HG03196 (cell line): ENCODE measurements at regions not wholly inside any gene's neighbourhood (a gene's known extent, or its start where the extent isn't known, plus 50 kb on each side); places are given as distances from the start of the nearest gene placed in this dataset.
A peak's percentile ranks its signal among the peaks of the same experiment; 100 is the strongest.
"Not testable (repeated sequence)": the region's sequence is repeated elsewhere in the genome, so short reads cannot be mapped to it uniquely, and the experiment has no call there.

ENCODE experiments used
- ATAC-seq: cut with Tn5 transposase; IDR thresholded peaks from one replicate; pipeline ENCODE4 v1.9.1; 2021; ENCODE audit not compliant: unreplicated experiment

DNA sequence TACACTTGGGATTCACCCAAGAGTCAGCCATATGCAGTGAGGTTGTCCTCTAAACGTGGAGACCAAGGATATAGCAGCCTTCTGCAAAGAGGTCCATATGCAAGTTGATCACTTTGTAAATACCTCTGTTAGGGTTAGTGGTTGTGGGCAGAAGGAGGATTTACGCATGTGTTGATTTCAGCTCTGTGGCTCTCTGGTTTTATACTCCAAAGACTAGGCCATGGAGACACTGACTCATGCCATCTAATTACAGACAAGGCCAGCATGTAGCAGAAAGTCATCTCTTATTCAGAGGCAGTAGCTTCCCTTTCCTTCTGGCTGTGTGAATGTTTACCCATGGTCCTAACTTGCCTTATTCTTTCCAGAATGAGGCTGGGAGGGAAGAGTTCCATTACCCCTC, 140.9 kb upstream of the GOLGA6L4 start:
- not testable (repeated sequence) for ATAC-seq

- ATAC-seq, result not testable (repeated sequence)
These were observed 138.5 kb upstream of the GOLGA6L4 start for GRCh38 chr15:84097053-84097452.

DNA sequence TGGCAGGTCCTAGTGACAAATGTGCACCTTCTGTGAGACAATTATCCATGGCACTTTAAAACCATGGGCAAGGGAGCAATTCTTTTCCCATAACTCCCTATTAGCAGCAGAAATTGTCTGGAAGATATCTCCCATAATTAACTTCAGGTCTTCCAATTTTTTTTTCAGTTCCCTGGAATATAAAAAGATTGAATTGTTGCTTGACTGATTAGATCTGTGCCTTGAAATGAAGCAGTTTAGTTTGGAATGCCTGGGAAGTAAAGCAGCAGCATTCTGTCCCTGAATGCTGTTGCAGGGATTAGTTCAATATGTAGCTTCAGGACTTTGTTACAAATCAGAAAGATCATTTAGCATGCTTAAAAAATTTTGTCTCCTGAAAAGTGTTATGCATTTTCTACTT, 137.0 kb upstream of the GOLGA6L4 start:
- ATAC-seq, result no peak

DNA sequence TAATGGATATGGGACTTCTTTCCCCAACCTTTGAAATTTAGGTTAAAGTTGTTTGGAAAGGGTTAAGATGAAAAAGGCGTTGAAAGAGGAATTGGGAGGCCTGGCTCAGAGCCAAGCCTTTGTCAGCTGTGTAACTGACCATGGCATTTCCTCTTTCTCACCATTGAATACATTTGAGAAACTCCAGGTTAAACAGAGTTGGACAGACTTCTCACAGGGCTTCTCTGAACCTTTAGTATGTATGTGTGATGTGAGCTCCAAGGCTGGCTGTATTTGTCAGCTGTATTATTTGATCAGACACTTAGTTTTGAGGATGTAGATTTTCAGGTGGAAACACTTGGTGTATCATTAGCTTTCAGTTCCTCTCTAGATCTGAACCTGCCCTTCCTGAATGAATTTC, 136.4 kb upstream of the GOLGA6L4 start:
- no peak for ATAC-seq

- ATAC-seq, result no peak
These were observed 132.2 kb upstream of the GOLGA6L4 start for GRCh38 chr15:84103345-84103744.

DNA sequence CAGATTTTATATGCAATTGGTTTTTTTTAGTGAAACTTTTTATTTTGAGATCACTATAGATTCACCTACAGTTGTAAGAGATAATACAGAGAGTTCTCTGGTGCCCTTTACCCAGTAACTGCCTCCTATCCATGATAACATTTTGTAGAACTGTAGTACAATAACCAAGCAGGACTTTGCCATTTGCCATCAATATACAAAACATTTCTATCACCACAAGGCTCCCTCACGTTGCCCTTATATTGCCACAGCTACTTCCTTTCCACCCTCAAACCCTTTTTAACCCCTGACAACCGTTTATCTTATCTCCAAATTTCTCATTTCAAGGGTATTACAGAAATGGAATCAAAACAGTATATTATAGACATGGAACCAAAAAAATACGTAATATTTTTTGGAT, 130.7 kb upstream of the GOLGA6L4 start:
- no peak for ATAC-seq

- ATAC-seq, result no peak
These were observed 126.8 kb upstream of the GOLGA6L4 start for GRCh38 chr15:84108728-84109127.

- ATAC-seq, result no peak
These were observed 124.0 kb upstream of the GOLGA6L4 start for GRCh38 chr15:84111575-84111974.

GRCh38 chr15:84112025-84112424, 123.5 kb upstream of the GOLGA6L4 start:
- no peak for ATAC-seq

GRCh38 chr15:84113919-84114318, 121.7 kb upstream of the GOLGA6L4 start:
- ATAC-seq, result no peak

DNA sequence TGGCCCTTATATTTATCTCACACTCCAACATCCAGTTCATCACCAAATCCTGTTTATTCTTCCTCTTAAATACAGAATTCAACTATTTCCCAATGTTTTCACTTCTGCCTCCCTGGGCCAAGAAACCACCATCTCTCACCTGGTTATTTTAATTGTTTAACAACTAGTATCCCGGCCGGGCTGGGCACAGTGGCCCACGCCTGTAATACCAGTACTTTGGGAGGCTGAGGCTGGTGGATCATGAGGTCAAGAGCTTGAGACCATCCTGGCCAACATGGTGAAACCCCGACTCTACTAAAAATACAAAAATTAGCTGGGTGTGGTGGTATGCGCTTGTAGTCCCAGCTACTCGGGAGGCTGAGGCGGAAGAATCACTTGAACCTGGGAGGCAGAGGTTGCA, 120.9 kb upstream of the GOLGA6L4 start:
- not testable (repeated sequence) for ATAC-seq

DNA sequence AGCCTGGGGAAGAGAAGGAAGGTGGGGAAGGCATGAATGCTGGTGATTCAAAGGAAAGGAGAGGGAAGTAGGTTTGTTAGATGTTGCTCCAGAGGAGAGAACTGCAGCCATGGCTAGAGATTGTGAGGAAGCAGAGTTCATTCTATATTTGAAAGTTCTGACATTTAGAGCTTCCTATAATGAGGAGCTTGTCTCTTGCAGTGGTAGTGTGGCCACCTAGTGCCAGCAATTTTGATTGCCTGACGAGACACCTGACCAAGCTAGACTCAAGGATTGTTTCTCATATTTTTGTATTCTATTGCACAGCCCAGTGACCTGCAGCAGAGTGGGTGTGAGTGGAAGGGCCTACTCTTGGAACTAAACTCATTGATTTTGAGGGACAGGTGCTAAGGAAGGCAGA, 116.2 kb upstream of the GOLGA6L4 start:
- not testable (repeated sequence) for ATAC-seq

DNA sequence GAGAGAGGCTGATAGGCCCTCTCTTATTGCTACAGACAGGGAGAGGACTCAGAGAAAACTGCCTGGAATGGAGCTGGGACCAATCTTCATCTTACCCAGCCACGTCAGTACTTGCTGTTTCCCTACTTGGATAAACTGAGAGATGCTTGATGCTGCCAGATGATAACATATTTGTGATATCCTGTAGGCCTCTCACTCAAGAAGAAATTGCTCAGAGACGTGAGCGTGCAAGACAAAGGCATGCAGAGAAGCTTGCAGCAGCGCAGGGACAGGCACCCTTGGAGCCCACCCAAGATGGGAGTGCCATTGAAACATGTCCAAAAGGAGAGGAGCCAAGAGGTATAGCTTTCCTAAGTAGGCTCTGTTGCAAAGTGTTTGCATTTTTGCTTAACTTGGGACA, 114.7 kb upstream of the GOLGA6L4 start:
- not testable (repeated sequence) for ATAC-seq

GRCh38 chr15:84128706-84129105, 106.9 kb upstream of the GOLGA6L4 start:
- not testable (repeated sequence) for ATAC-seq

DNA sequence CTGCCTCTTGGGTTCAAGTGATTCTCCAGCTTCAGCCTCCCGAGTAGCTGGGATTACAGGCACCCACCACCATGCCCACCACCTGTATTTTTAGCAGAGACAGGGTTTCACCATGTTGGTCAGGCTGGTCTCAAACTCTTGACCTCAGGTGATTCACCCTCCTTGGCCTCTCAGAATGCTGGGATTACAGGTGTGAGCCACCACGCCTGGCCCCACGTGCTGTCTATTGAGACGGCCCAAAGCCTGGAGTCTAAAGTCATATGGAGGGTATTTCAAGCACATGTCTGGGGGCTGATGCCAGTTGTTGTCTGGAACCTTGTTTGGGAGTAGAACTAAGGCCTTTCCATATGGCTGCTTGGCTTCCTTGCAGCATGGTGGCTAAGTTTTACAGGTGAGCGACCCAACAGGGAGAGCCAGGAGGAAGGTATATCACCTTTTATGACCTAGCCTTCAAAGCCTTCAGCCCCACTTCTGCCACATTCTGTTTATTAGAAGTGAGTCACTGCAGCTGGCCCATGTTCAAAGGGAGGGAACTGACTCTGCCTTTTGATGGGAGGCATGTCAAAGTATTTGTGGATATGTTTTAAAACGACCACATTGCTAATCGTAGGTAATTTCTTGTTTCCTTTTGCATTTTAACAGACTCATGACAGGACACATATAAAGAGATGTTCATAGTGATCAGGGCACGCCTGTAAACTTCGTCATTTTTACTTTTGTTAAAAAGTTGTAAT, 105.3 kb upstream of the GOLGA6L4 start:
- not testable (repeated sequence) for ATAC-seq

- not testable (repeated sequence) for ATAC-seq
These were observed 99.6 kb upstream of the GOLGA6L4 start for GRCh38 chr15:84135931-84136456.

DNA sequence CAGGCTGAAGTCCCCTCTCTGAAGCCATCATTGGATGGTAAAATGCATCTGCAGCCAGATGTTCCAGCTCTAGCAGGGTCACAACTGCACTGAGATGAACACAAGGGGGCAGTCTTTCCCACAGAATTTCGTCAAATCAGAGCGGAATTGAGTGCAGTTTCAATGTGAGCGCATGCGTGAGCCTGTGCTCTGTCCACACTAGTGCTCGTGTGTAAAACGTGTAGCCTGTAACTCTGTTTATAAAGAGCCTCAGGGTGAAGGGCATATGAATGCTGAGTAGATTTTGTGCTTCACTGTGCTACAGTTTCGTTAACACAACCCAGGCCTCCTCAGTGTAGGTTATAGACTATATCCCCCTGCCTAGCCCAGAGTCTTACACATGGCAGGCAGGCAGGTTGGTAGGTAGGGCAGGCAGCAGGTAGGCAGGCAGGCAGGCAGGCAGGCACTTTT, 92.7 kb upstream of the GOLGA6L4 start:
- ATAC-seq, result peak; percentile 95

DNA sequence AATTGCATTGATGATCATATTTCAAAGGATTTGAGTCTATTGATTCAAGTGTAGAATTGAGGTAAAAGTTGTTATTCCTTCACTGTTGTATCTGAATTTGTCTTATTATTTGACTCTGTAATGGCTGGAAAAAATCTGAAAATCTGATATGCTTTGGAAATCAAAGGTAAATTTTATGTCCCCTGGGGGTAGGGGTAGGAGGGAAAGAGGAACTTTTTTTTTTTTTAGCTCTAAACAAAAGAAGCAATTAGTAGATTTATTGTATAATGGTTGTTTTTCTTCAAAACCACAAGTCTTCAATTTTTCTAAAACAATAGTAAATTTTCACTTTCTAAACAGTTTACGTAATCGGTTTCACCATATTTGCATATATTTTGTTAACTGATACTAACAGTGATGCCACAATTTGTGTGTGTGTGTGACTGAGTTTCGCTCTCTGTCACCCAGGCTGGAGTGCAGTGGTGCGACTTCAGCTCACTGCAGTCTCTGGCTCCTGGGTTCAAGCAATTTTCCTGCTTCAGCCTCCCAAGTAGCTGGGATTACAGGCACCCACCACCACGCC, 91.7 kb upstream of the GOLGA6L4 start:
- no peak for ATAC-seq

GRCh38 chr15:84144946-84145345, 90.6 kb upstream of the GOLGA6L4 start:
- ATAC-seq, result not testable (repeated sequence)

DNA sequence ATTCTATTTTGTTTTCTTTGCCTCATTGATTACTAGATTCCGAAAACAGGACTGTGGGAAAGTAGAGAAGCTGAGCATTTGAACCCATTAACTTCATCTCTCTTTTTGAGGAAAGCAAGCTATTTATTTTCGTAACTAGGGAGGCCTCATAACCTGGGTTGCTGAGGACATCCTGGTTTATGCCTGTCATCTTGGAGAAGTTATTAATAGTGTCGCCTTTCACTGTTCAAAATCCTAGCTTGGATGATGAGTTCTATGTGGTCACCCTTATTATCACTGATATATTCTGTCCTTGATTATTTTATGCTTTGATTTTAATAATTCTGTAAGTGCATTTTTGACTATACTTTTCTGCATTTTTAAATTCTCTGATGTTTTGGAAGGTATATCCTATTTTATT, 89.3 kb upstream of the GOLGA6L4 start:
- not testable (repeated sequence) for ATAC-seq

- not testable (repeated sequence) for ATAC-seq
These were observed 88.3 kb upstream of the GOLGA6L4 start for GRCh38 chr15:84147307-84147706.

DNA sequence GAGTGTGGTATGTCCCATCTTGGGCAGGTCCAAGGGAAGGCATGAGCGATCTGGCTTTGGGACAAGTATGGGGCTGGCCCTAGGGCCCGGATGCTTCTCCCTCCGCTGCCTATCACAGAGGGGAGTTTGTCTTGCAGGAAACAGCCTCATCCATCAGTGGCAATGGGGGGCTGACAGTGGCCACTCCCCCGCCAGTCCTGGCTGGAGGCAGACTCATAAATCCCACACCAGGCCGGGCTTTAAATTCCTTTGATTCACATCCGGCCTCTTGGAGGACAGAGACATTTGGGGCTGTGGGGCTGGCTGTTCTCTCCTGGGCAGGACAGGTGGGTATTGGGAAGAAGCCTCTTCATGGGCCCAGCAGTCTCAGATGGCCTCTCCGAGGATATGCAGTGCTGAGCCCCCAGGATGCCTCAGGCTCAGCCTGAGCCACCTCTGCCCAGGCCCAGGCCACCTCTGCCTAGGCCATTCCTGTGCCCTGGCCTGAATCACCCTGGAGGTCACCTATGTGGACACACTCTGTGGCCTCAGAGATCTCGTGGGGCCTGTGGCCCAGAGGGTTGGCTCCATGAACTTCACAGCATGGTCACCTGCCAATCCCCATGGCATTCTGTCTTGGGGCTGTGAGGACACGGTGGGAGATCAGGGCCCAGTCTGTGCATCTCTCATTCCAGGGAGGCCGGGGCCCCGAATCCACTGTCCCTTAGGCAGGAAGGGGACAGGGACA, 84.2 kb upstream of the GOLGA6L4 start:
- no peak for ATAC-seq
